ENCODE measurements at regions not wholly inside any gene's neighbourhood (a gene's known extent, or its start where the extent isn't known, plus 50 kb on each side); places are given as distances from the start of the nearest gene placed in this dataset.

- Histone ChIP-seq H4K12ac (ENCODE audit: low read depth, low read length) (no peak overlapping the region), H3K36me3 (ENCODE audit: control insufficient read depth in 1 of 2, insufficient read depth in 2 of 2, low read length in 2 of 2) (no peaks in the 10 kb centered on the region), H3K4me1 (ENCODE audit: control insufficient read depth in 1 of 2, insufficient read depth in 2 of 2, low read length in 2 of 2) (no peaks in the 10 kb centered on the region), H3K4me3 (ENCODE audit: low read depth, low read length) (no peak overlapping the region), H2BK120ac (ENCODE audit: insufficient read depth, low read length, poor library complexity) (no peak overlapping the region), H2AK5ac (ENCODE audit: low read length) (no peak overlapping the region), H3K27ac (ENCODE audit: low read depth, low read length) (no peak overlapping the region), H3K9ac (ENCODE audit: low read length) (no peak overlapping the region), H2AFZ (ENCODE audit: insufficient read depth, low read length, poor library complexity) (peak overlapping the region; percentile 59), H3K4me2 (ENCODE audit: low read length) (no peak overlapping the region), H3K79me1 (ENCODE audit: low read length) (no peaks in the 10 kb centered on the region), H3K14ac (ENCODE audit: low read length) (no peak overlapping the region), H3K18ac (ENCODE audit: low read length) (no peak overlapping the region), H3K4ac (ENCODE audit: low read depth, low read length) (no peak overlapping the region), H4K8ac (ENCODE audit: low read depth, low read length) (no peak overlapping the region), H3K23ac (ENCODE audit: low read length) (no peak overlapping the region), H4K91ac (ENCODE audit: low read depth, low read length) (no peak overlapping the region), H3K9me3 (ENCODE audit: insufficient read depth, low read depth, low read length) (no peaks in the 10 kb centered on the region), H3K27me3 (ENCODE audit: insufficient read depth, low read length) (no peaks in the 10 kb centered on the region), H2BK12ac (ENCODE audit: low read length) (no peak overlapping the region), H3K79me2 (ENCODE audit: control insufficient read depth, insufficient read depth, low read length, poor library complexity) (no peaks in the 10 kb centered on the region), H2BK5ac (ENCODE audit: low read depth, low read length, poor library complexity) (no peak overlapping the region)
- no CpG with 5 or more reads among the region's 5 CpGs for WGBS (ENCODE audit: extremely low coverage, insufficient coverage, insufficient read length)
- peak; percentile 85 to 92 for DNase-seq
Observed at GRCh38 chr6:134379076-134379475, 61.2 kb upstream of the SGK1 start.

GRCh38 chr6:134378426-134378825 is 60.5 kb upstream of the SGK1 start:
- no peak overlapping the region for H2BK5ac ChIP-seq (ENCODE audit: low read depth, low read length, poor library complexity)
- no peak overlapping the region for H3K18ac ChIP-seq (ENCODE audit: low read length)
- no CpG with 5 or more reads among the region's 1 CpG for WGBS (ENCODE audit: extremely low coverage, insufficient coverage, insufficient read length)
- H3K36me3 ChIP-seq (ENCODE audit: control insufficient read depth in 1 of 2, insufficient read depth in 2 of 2, low read length in 2 of 2) = no peaks in the 10 kb centered on the region
- no peak overlapping the region for H3K4ac ChIP-seq (ENCODE audit: low read depth, low read length)
- H4K8ac ChIP-seq (ENCODE audit: low read depth, low read length) = no peak overlapping the region
- H3K79me1 ChIP-seq (ENCODE audit: low read length) = no peaks in the 10 kb centered on the region
- no peak overlapping the region for H3K23ac ChIP-seq (ENCODE audit: low read length)
- no peaks in the 10 kb centered on the region for H3K27me3 ChIP-seq (ENCODE audit: insufficient read depth, low read length)
- no peak overlapping the region for H2AFZ ChIP-seq (ENCODE audit: insufficient read depth, low read length, poor library complexity)
- H2BK12ac ChIP-seq (ENCODE audit: low read length) = no peak overlapping the region
- H3K9me3 ChIP-seq (ENCODE audit: insufficient read depth, low read depth, low read length) = no peaks in the 10 kb centered on the region
- no peak overlapping the region for H3K14ac ChIP-seq (ENCODE audit: low read length)
- H3K79me2 ChIP-seq (ENCODE audit: control insufficient read depth, insufficient read depth, low read length, poor library complexity) = no peaks in the 10 kb centered on the region
- no peak overlapping the region for H4K12ac ChIP-seq (ENCODE audit: low read depth, low read length)
- no peak overlapping the region for H4K91ac ChIP-seq (ENCODE audit: low read depth, low read length)
- no peak overlapping the region for H2AK5ac ChIP-seq (ENCODE audit: low read length)
- H3K9ac ChIP-seq (ENCODE audit: low read length) = no peak overlapping the region
- no peak overlapping the region for H2BK120ac ChIP-seq (ENCODE audit: insufficient read depth, low read length, poor library complexity)
- H3K4me3 ChIP-seq (ENCODE audit: low read depth, low read length) = no peak overlapping the region
- DNase-seq = no peak
- no peak overlapping the region for H3K27ac ChIP-seq (ENCODE audit: low read depth, low read length)
- H3K4me2 ChIP-seq (ENCODE audit: low read length) = no peak overlapping the region
- no peaks in the 10 kb centered on the region for H3K4me1 ChIP-seq (ENCODE audit: control insufficient read depth in 1 of 2, insufficient read depth in 2 of 2, low read length in 2 of 2)

GRCh38 chr6:134376785-134377184 is 58.9 kb upstream of the SGK1 start:
- H3K27ac ChIP-seq (ENCODE audit: low read depth, low read length) = no peak overlapping the region
- no peak overlapping the region for H3K4me2 ChIP-seq (ENCODE audit: low read length)
- no peak overlapping the region for H3K23ac ChIP-seq (ENCODE audit: low read length)
- H2AFZ ChIP-seq (ENCODE audit: insufficient read depth, low read length, poor library complexity) = no peak overlapping the region
- no peak overlapping the region for H3K9ac ChIP-seq (ENCODE audit: low read length)
- WGBS (ENCODE audit: extremely low coverage, insufficient coverage, insufficient read length) = no CpG with 5 or more reads among the region's 3 CpGs
- H4K12ac ChIP-seq (ENCODE audit: low read depth, low read length) = no peak overlapping the region
- no peaks in the 10 kb centered on the region for H3K4me1 ChIP-seq (ENCODE audit: control insufficient read depth in 1 of 2, insufficient read depth in 2 of 2, low read length in 2 of 2)
- H3K9me3 ChIP-seq (ENCODE audit: insufficient read depth, low read depth, low read length) = no peaks in the 10 kb centered on the region
- no peak overlapping the region for H3K18ac ChIP-seq (ENCODE audit: low read length)
- H3K4me3 ChIP-seq (ENCODE audit: low read depth, low read length) = no peak overlapping the region
- no peaks in the 10 kb centered on the region for H3K79me2 ChIP-seq (ENCODE audit: control insufficient read depth, insufficient read depth, low read length, poor library complexity)
- H2BK120ac ChIP-seq (ENCODE audit: insufficient read depth, low read length, poor library complexity) = peak overlapping the region; percentile 31
- DNase-seq = no peak
- H2BK12ac ChIP-seq (ENCODE audit: low read length) = peak overlapping the region; percentile 63
- H2BK5ac ChIP-seq (ENCODE audit: low read depth, low read length, poor library complexity) = no peak overlapping the region
- no peak overlapping the region for H3K14ac ChIP-seq (ENCODE audit: low read length)
- no peak overlapping the region for H3K4ac ChIP-seq (ENCODE audit: low read depth, low read length)
- no peak overlapping the region for H4K91ac ChIP-seq (ENCODE audit: low read depth, low read length)
- H3K27me3 ChIP-seq (ENCODE audit: insufficient read depth, low read length) = no peaks in the 10 kb centered on the region
- no peak overlapping the region for H4K8ac ChIP-seq (ENCODE audit: low read depth, low read length)
- peak overlapping the region; percentile 35 for H2AK5ac ChIP-seq (ENCODE audit: low read length)
- no peaks in the 10 kb centered on the region for H3K36me3 ChIP-seq (ENCODE audit: control insufficient read depth in 1 of 2, insufficient read depth in 2 of 2, low read length in 2 of 2)
- H3K79me1 ChIP-seq (ENCODE audit: low read length) = no peaks in the 10 kb centered on the region

- no peak overlapping the region for H3K18ac ChIP-seq (ENCODE audit: low read length)
- H3K79me1 ChIP-seq (ENCODE audit: low read length) = no peaks in the 10 kb centered on the region
- H3K36me3 ChIP-seq (ENCODE audit: control insufficient read depth in 1 of 2, insufficient read depth in 2 of 2, low read length in 2 of 2) = no peaks in the 10 kb centered on the region
- no peak overlapping the region for H2AFZ ChIP-seq (ENCODE audit: insufficient read depth, low read length, poor library complexity)
- no peak overlapping the region for H3K4me3 ChIP-seq (ENCODE audit: low read depth, low read length)
- H3K4me2 ChIP-seq (ENCODE audit: low read length) = no peak overlapping the region
- H2BK5ac ChIP-seq (ENCODE audit: low read depth, low read length, poor library complexity) = no peak overlapping the region
- H3K9ac ChIP-seq (ENCODE audit: low read length) = no peak overlapping the region
- no peak overlapping the region for H2BK12ac ChIP-seq (ENCODE audit: low read length)
- DNase-seq = no peak
- no peak overlapping the region for H3K27ac ChIP-seq (ENCODE audit: low read depth, low read length)
- no peak overlapping the region for H4K8ac ChIP-seq (ENCODE audit: low read depth, low read length)
- H3K4me1 ChIP-seq (ENCODE audit: control insufficient read depth in 1 of 2, insufficient read depth in 2 of 2, low read length in 2 of 2) = no peaks in the 10 kb centered on the region
- no peak overlapping the region for H2BK120ac ChIP-seq (ENCODE audit: insufficient read depth, low read length, poor library complexity)
- no peak overlapping the region for H4K12ac ChIP-seq (ENCODE audit: low read depth, low read length)
- no CpG with 5 or more reads among the region's 4 CpGs for WGBS (ENCODE audit: extremely low coverage, insufficient coverage, insufficient read length)
- H2AK5ac ChIP-seq (ENCODE audit: low read length) = no peak overlapping the region
- H4K91ac ChIP-seq (ENCODE audit: low read depth, low read length) = no peak overlapping the region
- no peak overlapping the region for H3K23ac ChIP-seq (ENCODE audit: low read length)
- no peaks in the 10 kb centered on the region for H3K79me2 ChIP-seq (ENCODE audit: control insufficient read depth, insufficient read depth, low read length, poor library complexity)
- no peak overlapping the region for H3K14ac ChIP-seq (ENCODE audit: low read length)
- no peak overlapping the region for H3K4ac ChIP-seq (ENCODE audit: low read depth, low read length)
- H3K27me3 ChIP-seq (ENCODE audit: insufficient read depth, low read length) = no peaks in the 10 kb centered on the region
- H3K9me3 ChIP-seq (ENCODE audit: insufficient read depth, low read depth, low read length) = no peaks in the 10 kb centered on the region
Observed at GRCh38 chr6:134375220-134375580, 57.3 kb upstream of the SGK1 start.
